ENCODE measurements at regions not wholly inside any gene's neighbourhood (a gene's known extent, or its start where the extent isn't known, plus 50 kb on each side); places are given as distances from the start of the nearest gene placed in this dataset.

GRCh38 chr3:95886616-95887015 is 927.8 kb upstream of the EPHA6 start:
- no peak for DNase-seq

DNA sequence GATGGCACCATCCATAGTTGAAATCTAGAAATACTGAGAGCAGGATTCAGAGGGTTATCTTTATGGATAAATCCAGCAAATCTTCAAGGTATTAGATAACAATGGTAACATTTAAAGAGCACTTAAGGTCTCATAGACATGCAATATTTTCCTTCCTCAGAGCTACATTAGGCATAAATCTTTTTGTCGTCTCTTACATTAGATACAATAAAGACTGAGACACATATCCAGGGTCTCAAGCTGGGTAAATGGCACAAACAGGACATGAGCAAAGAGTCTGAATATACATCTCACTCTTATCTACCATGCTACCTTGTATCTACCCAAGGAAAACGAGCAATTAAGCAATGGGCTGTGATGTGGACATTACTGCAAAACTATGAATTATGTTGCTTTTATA is 927.3 kb upstream of the EPHA6 start:
- DNase-seq = no peak

DNA sequence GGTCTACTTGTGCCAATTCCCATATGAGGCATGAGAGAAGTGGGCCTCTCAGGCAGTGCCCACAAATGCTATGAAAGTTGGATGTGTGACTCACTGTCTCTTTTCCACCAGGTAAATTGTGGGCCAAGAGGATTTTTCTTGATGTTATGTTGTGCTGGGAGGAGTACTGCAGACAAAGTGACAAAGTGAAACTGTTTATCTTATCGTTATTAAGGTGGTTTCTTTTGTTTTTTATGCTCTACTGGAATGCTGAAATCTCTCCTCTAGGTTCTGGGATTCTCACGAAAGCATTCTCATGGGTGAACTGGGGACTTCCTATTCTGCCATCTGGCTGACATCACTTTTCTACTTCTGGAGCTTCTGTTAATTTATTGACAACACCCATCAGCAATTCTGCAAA is 919.6 kb upstream of the EPHA6 start:
- no peak for DNase-seq

GRCh38 chr3:95899494-95899893 is 914.9 kb upstream of the EPHA6 start:
- DNase-seq = no peak

GRCh38 chr3:95899911-95900310 is 914.5 kb upstream of the EPHA6 start:
- no peak for DNase-seq

DNA sequence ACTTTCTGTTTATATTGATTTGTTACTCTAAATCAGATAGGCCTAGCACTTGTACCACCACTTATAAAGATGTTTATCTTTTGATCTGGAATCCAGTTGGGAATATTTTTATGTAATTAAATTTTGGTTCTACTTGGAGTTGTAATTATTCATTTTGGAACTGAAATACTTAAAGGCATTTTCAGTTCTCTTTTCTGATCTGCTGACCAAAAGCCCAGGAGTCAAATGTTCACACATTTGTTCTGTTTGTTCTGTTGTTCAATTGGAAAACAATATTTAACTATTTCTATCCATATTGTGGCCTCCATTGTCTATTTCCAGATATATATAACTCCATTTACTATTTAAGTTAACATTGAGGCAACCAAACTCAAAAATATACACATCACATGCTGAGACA is 912.4 kb upstream of the EPHA6 start:
- no peak for DNase-seq

DNA sequence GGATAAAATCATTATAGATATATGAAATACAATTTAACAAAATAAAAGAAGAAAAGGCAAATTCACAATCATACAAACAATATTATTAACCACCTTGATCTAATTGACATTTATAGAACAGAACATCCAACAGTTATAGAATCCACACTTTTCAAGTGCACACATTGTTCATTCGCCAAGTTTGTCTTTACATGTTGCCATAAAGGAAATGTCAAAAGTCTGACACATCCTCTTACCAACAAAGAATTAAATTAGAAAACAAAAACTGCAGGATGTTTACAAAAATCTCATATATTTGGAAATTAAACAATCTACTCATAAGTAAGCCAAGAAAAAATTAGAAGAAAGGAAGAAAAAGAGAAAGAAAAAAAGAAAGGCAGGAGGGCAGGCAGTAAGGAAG is 909.2 kb upstream of the EPHA6 start:
- no peak for DNase-seq

DNA sequence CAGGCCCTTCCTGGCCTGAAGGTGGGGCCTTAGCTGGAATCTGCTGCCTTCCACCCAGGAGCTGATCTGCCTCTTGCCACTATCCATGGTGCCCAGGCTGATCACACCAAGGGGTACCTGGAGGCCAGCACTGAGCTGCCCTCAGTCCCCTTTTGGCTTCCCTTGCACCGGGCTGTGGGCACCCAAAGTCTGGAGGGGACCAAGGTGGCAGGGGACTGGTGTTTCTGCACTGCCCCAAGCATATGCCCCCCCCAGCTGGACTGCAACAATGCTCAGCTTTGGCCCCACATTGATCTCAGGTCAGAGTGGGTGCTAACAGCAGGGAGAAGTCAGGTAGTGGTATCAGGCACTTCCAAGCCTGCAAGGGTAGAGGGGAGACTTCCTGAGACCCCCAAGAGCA is 902.6 kb upstream of the EPHA6 start:
- DNase-seq = no peak

- peak; percentile 24 for DNase-seq
These were observed 890.7 kb upstream of the EPHA6 start for GRCh38 chr3:95923496-95924210.

DNA sequence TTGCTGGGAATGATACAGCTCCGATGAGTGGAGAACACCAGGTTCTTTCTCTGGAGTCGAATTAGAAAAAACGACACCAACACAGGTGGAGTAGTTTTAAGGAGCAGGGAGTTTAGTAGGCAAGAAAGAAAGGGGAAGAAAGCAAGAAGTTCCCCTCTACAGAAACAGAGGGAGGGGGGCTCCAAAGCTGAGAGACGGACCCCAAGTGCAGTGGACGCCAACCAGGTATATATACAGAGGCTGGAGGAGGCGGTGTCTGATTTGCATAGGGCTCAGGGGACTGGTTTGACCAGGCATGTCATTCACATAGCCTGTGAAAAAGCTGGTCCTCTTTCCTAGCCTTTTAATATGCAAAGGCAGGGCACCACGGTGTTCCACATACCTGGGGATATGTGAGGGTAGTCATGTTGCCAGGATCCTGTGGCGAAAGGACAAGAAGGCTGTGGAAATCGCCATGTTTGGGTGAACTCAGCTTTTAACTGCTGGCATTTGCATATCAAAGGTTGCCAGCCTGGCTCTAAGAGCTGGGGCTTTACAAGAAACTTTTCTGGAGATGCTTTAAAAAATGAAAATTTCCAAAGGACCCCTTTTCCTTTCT is 887.4 kb upstream of the EPHA6 start:
- no peak for DNase-seq

GRCh38 chr3:95934181-95934580 is 880.2 kb upstream of the EPHA6 start:
- no peak for DNase-seq

- no peak for DNase-seq
These were observed 875.1 kb upstream of the EPHA6 start for GRCh38 chr3:95939235-95939809.

- no peak for DNase-seq
These were observed 848.6 kb upstream of the EPHA6 start for GRCh38 chr3:95965704-95966336.

DNA sequence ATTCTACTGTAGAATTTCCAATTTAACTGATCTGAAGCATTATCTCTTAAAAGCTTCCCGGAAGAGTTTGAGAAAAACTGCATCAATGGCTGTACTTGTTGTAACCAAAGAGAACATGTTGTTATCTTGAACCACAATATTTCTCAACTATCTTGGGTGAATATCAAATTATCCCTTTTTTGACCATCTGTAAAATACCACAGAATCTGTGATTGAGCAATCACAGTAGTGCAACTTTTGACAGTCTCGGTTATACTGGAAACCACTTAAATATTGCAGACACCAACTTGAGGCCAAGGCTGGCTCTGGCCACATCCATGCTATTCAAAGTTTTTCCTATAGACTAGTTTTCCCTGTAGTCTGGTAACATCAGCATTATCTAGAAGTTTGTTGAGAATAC is 842.8 kb upstream of the EPHA6 start:
- DNase-seq = no peak

DNA sequence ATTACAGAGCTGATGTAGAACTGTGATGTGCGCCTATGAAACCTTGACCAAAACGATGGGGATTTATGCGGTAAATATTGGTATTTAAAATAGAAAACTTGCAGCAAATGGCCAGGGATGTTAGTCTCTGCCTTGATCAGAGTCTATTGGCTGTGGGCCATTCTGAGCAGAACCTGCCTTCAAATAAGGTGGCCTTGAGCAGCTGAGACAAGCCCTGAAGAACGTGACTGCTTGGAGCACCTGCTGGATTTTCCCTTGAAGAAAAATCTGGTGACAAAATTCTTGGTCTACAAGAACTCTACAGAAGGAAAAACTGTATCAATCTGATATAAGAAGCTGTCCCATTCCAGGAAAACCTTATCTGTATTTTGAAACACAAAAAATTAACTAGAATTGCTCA is 820.1 kb upstream of the EPHA6 start:
- no peak for DNase-seq

- DNase-seq = no peak
These were observed 813.4 kb upstream of the EPHA6 start for GRCh38 chr3:96000966-96001365.

- no peak for DNase-seq
These were observed 806.7 kb upstream of the EPHA6 start for GRCh38 chr3:96007650-96008195.

DNA sequence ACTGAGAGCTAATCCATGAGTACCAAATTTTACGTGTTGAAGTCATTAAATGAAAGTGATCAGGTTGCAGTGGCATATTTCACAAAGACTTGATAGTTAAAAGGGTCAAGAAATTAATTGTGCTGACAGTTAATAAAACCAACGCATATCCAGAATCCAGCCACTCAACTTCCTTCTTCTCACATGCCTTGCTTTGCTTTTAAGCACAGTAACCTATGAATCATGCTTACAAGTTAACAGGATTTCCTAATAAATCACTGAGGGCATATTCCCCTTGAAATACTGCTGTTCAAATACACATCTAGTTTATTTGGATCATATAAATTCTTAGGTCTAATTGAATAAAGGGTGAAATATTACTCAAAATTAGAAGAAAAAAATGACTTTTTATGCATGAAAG is 801.5 kb upstream of the EPHA6 start:
- DNase-seq = no peak

- no peak for DNase-seq
These were observed 796.8 kb upstream of the EPHA6 start for GRCh38 chr3:96017556-96017955.

DNA sequence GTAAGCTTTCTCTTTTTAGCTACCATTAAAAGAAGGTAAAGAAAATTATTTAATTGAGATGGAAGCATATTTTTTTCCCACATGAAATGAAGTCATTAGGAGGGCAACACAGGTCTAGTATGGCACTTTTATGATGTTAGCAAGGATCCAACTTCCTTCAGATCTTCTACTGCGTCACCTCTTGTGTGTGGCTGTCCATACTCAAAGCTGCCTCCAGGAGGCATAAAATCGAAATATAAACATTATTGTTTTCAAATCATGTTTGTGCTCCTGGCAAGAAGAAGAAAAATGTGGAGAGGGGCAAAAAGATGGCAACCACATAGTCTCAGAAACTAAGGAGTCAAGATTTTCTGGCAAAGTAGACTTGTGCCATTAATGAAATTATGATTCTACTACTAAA is 791.7 kb upstream of the EPHA6 start:
- no peak for DNase-seq

DNA sequence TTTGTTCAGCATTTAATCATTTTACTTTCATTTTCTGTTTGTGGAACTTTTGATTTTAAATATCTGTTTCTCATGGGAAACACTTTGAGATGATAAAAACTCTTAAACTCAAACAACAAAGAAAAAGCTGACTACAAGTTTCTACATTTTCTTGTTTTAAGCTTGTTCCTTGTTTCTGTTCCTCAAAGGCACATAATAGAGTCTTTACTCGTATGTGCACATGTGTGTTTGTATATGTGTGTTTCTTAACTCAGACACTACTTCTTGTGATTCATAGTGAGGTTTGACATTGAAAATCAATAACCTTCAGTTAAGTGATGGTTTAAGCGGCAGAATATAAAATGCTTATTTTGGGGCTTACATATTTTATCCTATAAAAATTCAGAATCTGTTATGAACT is 786.7 kb upstream of the EPHA6 start:
- DNase-seq = no peak

DNA sequence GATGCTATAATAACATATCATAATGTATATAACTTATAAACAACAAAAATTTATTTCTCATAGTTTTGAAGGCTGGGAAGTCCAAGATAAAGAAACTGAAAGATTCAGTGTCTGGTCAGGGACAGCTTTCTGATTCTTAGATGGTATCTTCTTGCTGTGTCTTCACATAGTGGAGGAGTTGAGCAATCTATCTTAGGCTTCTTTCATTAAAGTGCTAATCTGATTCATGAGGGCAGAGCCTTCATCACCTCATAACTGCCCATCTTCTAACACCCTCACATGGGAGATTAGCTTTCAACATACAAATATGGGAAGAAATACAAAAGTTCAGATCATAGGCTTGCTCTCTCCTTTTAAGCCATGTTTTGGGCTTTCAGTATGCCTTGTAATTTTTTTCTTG is 774.8 kb upstream of the EPHA6 start:
- no peak for DNase-seq

DNA sequence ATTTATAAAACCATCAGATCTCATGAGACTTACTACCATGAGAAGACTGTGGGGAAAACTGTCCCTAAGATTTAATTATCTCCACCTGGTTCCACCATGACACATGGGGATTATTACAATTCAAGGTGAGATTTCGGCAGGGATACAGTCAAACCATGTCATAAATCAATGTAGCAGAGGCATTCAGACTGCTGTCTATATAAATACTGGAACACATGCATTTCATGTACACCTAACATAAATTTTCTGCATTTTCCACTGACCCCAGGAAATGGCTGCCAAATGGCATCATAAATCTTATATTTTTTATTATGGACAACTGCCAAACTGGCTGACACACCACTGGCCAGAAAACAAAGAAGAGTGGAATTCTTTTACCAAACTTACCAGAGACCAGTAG is 755.1 kb upstream of the EPHA6 start:
- no peak for DNase-seq

GRCh38 chr3:96069065-96069464 is 745.3 kb upstream of the EPHA6 start:
- DNase-seq = no peak

Measured in stimulated activated CD4-positive, alpha-beta T cell treated with anti-CD3 and anti-CD28 coated beads, Interleukin-1b, Interleukin-23, amount 100 ng/mL, for 48 hours (primary cell).